ENCODE measurements at regions not wholly inside any gene's neighbourhood (a gene's known extent, or its start where the extent isn't known, plus 50 kb on each side); places are given as distances from the start of the nearest gene placed in this dataset.

DNA sequence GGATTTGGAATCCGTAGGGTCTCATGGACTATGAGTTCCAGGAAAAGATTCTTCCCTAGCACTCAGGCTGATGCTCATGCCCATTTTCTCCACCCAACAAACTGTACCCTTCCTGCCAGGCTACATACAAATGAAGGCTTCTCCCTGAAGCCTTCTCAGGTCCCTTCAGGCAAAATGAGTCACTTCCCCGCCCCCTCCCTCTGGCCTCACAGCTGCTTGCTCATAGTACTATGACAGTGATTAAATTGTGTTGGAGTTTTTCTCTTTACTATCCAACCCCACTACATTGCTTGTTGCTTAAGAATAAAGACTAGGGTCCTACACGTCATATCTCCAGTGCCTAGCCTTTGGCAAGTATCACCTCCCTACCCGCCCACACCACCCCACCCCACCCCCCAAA, 207.6 kb upstream of the NFIA start:
- TF ChIP-seq, protein P1, sequence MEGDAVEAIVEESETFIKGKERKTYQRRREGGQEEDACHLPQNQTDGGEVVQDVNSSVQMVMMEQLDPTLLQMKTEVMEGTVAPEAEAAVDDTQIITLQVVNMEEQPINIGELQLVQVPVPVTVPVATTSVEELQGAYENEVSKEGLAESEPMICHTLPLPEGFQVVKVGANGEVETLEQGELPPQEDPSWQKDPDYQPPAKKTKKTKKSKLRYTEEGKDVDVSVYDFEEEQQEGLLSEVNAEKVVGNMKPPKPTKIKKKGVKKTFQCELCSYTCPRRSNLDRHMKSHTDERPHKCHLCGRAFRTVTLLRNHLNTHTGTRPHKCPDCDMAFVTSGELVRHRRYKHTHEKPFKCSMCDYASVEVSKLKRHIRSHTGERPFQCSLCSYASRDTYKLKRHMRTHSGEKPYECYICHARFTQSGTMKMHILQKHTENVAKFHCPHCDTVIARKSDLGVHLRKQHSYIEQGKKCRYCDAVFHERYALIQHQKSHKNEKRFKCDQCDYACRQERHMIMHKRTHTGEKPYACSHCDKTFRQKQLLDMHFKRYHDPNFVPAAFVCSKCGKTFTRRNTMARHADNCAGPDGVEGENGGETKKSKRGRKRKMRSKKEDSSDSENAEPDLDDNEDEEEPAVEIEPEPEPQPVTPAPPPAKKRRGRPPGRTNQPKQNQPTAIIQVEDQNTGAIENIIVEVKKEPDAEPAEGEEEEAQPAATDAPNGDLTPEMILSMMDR (IDR thresholded peaks at IDR 0.05; ENCODE audit: low read depth, low read length), result no peak
- TF ChIP-seq EZH2phosphoT487 (IDR thresholded peaks at IDR 0.05; ENCODE audit: low read depth), result no peak

Data from OCI-LY3 (cell line).